ENCODE measurements at regions not wholly inside any gene's neighbourhood (a gene's known extent, or its start where the extent isn't known, plus 50 kb on each side); places are given as distances from the start of the nearest gene placed in this dataset.

DNA sequence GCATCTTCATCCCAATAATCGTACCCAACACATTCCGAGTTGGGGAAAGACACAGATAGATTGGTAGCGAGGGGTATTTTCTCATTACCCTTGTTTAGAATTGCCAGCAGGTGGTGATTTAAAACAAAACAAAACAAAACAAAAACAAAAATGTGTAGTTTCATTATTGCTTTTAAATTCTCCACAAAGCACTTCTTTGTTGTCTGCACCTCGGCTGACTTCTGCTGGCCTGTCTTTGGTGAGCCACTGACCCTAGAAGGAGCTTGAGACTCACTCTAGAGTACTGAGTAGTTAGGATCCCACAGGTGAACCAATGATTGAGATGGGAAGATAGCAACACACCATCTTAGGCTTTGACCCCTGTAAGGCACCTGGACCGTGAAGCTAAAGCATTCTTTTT, 105.4 kb upstream of the BET1 start:
- no peak for TF ChIP-seq POLR2A (IDR thresholded peaks at IDR 0.05; ENCODE audit: low read depth, low read length)
- TF ChIP-seq POLR2AphosphoS5 (IDR thresholded peaks at IDR 0.05; ENCODE audit: low read depth, low read length) = no peak
- TF ChIP-seq TAF1 (IDR thresholded peaks at IDR 0.05; ENCODE audit: borderline replicate concordance, low read depth, low read length) = no peak
